Neural progenitor cell (in vitro differentiated cells): ENCODE measurements at regions not wholly inside any gene's neighbourhood (a gene's known extent, or its start where the extent isn't known, plus 50 kb on each side); places are given as distances from the start of the nearest gene placed in this dataset.
"Not testable (repeated sequence)": the region's sequence is repeated elsewhere in the genome, so short reads cannot be mapped to it uniquely, and the experiment has no call there.

ENCODE experiments used
- DNase-seq: peaks from one replicate; pipeline ENCODE4 v3.0.0-alpha.2; 2016; ENCODE audit warnings: low spot score
- H2AFZ ChIP-seq: fragments of 200-600 bp; sonication (generic); replicated peaks from 2 replicates; pipeline ENCODE4 v1.6.1; 2016; ENCODE audit warnings: antibody characterized with exemption
- H3F3A ChIP-seq: fragments of 200-600 bp; sonication (generic); 2 replicates; pipeline ENCODE4 v1.6.1; 2016; ENCODE audit warnings: antibody characterized with exemption, low read depth
- H3K27ac ChIP-seq: fragments of 200-600 bp; sonication (generic); 2 replicates; pipeline ENCODE4 v1.5.1; 2016; ENCODE audit warnings: mild to moderate bottlenecking
- H3K27me3 ChIP-seq: fragments of 200-600 bp; sonication (generic); 2 replicates; pipeline ENCODE4 v1.6.1; 2016; ENCODE audit warnings: mild to moderate bottlenecking, moderate library complexity
- H3K36me3 ChIP-seq: fragments of 200-600 bp; sonication (generic); 2 replicates; pipeline ENCODE4 v1.5.1; 2016
- H3K4me1 ChIP-seq: fragments of 200-600 bp; sonication (generic); 2 replicates; pipeline ENCODE4 v1.6.1; 2016; ENCODE audit warnings: mixed run types
- H3K4me2 ChIP-seq: fragments of 200-600 bp; sonication (generic); 2 replicates; pipeline ENCODE4 v1.6.1; 2016
- H3K4me3 ChIP-seq: fragments of 200-600 bp; sonication (generic); 2 replicates; pipeline ENCODE4 v1.5.1; 2016
- H3K79me2 ChIP-seq: fragments of 200-600 bp; sonication (generic); 2 replicates; pipeline ENCODE4 v1.6.1; 2016; ENCODE audit warnings: low read depth
- H3K9ac ChIP-seq: fragments of 200-600 bp; sonication (generic); 2 replicates; pipeline ENCODE4 v1.6.1; 2016
- H3K9me3 ChIP-seq: fragments of 200-600 bp; sonication (generic); 2 replicates; pipeline ENCODE4 v1.5.1; 2016; ENCODE audit warnings: low read depth
- H4K20me1 ChIP-seq: fragments of 200-600 bp; sonication (generic); 2 replicates; pipeline ENCODE4 v1.6.1; 2016; ENCODE audit warnings: low read depth
- H3K27ac Mint-ChIP-seq: 3 replicates; pipeline ENCODE4 v1.8.0; 2021; ENCODE audit warnings: mixed read lengths
- H3K27me3 Mint-ChIP-seq: 2 replicates; pipeline ENCODE4 v1.8.0; 2022; ENCODE audit warnings: low read depth, mild to moderate bottlenecking, inconsistent platforms, moderate library complexity, mixed read lengths; ENCODE audit not compliant: insufficient read depth
- H3K36me3 Mint-ChIP-seq: 3 replicates; pipeline ENCODE4 v1.8.0; 2021; ENCODE audit warnings: mixed read lengths
- H3K4me1 Mint-ChIP-seq: 3 replicates; pipeline ENCODE4 v1.8.0; 2021; ENCODE audit warnings: mixed read lengths
- H3K4me3 Mint-ChIP-seq: 3 replicates; pipeline ENCODE4 v1.8.0; 2021; ENCODE audit warnings: mild to moderate bottlenecking, moderate library complexity, mixed read lengths
- H3K9me3 Mint-ChIP-seq: 3 replicates; pipeline ENCODE4 v1.8.0; 2020; ENCODE audit warnings: mixed read lengths
- small RNA-seq: library from RNA; depleted of rRNA; stranded (forward); fragments of <200 nt; gene quantifications from one replicate; pipeline ENCODE3, GENCODE V24; 2015

- not testable (repeated sequence) for H3K9me3 Mint-ChIP-seq, H3K27ac Mint-ChIP-seq, H3K9me3 ChIP-seq
These were observed 58.4 kb upstream of the PPIAL4F start for GRCh38 chr1:144534286-144534685.

DNA sequence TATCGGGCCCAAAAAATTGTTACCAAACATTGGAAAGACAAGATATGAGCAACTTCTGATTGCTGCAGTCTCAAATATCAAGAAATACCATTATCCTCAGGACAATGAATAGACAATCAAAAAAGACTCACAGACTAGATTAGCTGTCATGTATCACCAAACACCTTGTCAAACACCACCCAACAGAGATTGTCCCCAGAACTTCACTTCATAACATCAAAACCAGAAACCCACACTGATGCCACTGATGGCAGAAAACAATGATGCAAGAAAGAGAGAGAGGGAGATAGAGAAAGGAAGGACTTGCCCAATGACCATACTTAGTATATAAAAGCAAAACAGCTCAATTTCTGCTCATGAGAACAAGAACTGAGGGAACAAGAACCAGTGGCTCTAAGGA lies 56.0 kb upstream of the PPIAL4F start:
- not testable (repeated sequence) for H3K4me1 ChIP-seq, H3K27me3 ChIP-seq, H3K9me3 Mint-ChIP-seq, H3K9ac ChIP-seq, H3K4me3 Mint-ChIP-seq, DNase-seq, H3F3A ChIP-seq, H3K36me3 Mint-ChIP-seq, H3K9me3 ChIP-seq, H3K27ac Mint-ChIP-seq, H3K4me3 ChIP-seq, H2AFZ ChIP-seq, H3K36me3 ChIP-seq, H3K4me2 ChIP-seq, H3K27ac ChIP-seq, H3K27me3 Mint-ChIP-seq, H3K79me2 ChIP-seq, H4K20me1 ChIP-seq
- peaks cover 12% of the 10 kb centered on the region for H3K4me1 Mint-ChIP-seq

More at GRCh38 chr1:144534286-144534685, 58.4 kb upstream of the PPIAL4F start:
- H3K4me1 ChIP-seq, H3K27me3 Mint-ChIP-seq, H3K79me2 ChIP-seq, H3K36me3 ChIP-seq, DNase-seq, H3K27ac ChIP-seq, H3F3A ChIP-seq, H3K4me2 ChIP-seq, H3K27me3 ChIP-seq, H3K4me3 ChIP-seq, H3K4me3 Mint-ChIP-seq, H3K9ac ChIP-seq, H2AFZ ChIP-seq, H3K36me3 Mint-ChIP-seq, H4K20me1 ChIP-seq: not testable (repeated sequence)
- peaks cover 12% of the 10 kb centered on the region for H3K4me1 Mint-ChIP-seq

- not testable (repeated sequence) for H3K4me2 ChIP-seq, H4K20me1 ChIP-seq, H3K27me3 Mint-ChIP-seq, H3K4me3 ChIP-seq, H3K79me2 ChIP-seq, DNase-seq, H2AFZ ChIP-seq, H3K9me3 ChIP-seq, H3K27ac Mint-ChIP-seq, H3K36me3 ChIP-seq, H3K9me3 Mint-ChIP-seq, H3K4me1 ChIP-seq, H3F3A ChIP-seq, H3K4me1 Mint-ChIP-seq, H3K27me3 ChIP-seq, H3K9ac ChIP-seq, H3K4me3 Mint-ChIP-seq, H3K27ac ChIP-seq, H3K36me3 Mint-ChIP-seq
These were observed 55.5 kb upstream of the PPIAL4F start for GRCh38 chr1:144537234-144537633.

- H3K9me3 ChIP-seq, H4K20me1 ChIP-seq, H3K27me3 Mint-ChIP-seq, H3K9ac ChIP-seq, H3K36me3 ChIP-seq, H3K4me1 Mint-ChIP-seq, H3K27ac ChIP-seq, H3K27me3 ChIP-seq, DNase-seq, H3K79me2 ChIP-seq, H3K4me3 Mint-ChIP-seq, H3K4me2 ChIP-seq, H3K36me3 Mint-ChIP-seq, H2AFZ ChIP-seq, H3K4me1 ChIP-seq, H3K9me3 Mint-ChIP-seq, H3K27ac Mint-ChIP-seq, H3K4me3 ChIP-seq, H3F3A ChIP-seq: not testable (repeated sequence)
These were observed 54.0 kb upstream of the PPIAL4F start for GRCh38 chr1:144538736-144539135.

- not testable (repeated sequence) for H3K36me3 ChIP-seq, H3K79me2 ChIP-seq, H3K27ac ChIP-seq, H3K27me3 Mint-ChIP-seq, H3K9ac ChIP-seq, DNase-seq, H2AFZ ChIP-seq, H3K4me3 ChIP-seq, H3K9me3 ChIP-seq, H3K4me1 ChIP-seq, H4K20me1 ChIP-seq, H3F3A ChIP-seq, H3K27ac Mint-ChIP-seq, H3K27me3 ChIP-seq, H3K9me3 Mint-ChIP-seq, H3K4me2 ChIP-seq, H3K4me1 Mint-ChIP-seq, H3K36me3 Mint-ChIP-seq, H3K4me3 Mint-ChIP-seq
These were observed 53.3 kb upstream of the PPIAL4F start for GRCh38 chr1:144539191-144539960.

Small RNAs in the stretch of these regions (small RNA-seq; reads per million reads assigned to genes)
- gene RF00003 = 2.9 reads per million, percentile 91 among the genes with 10 or more reads in this experiment
